Ishikawa (cell line): ENCODE measurements at regions not wholly inside any gene's neighbourhood (a gene's known extent, or its start where the extent isn't known, plus 50 kb on each side); places are given as distances from the start of the nearest gene placed in this dataset.

ENCODE experiments used
- CEBPB ChIP-seq: IDR thresholded peaks from 2 replicates; pipeline ENCODE4 v1.6.1; 2012
- CREB1 ChIP-seq: IDR thresholded peaks from 2 replicates; pipeline ENCODE4 v1.6.1; 2012; ENCODE audit warnings: low read depth
- EGR1 ChIP-seq: IDR thresholded peaks from 2 replicates; pipeline ENCODE4 v1.6.1; 2012
- EP300 ChIP-seq: IDR thresholded peaks from 2 replicates; pipeline ENCODE4 v1.6.1; 2012; ENCODE audit warnings: borderline replicate concordance
- FOXM1 ChIP-seq: IDR thresholded peaks from 2 replicates; pipeline ENCODE4 v1.6.1; 2012; ENCODE audit warnings: low read depth, borderline replicate concordance
- NFIC ChIP-seq: IDR thresholded peaks from 2 replicates; pipeline ENCODE4 v1.6.1; 2012
- RAD21 ChIP-seq: IDR thresholded peaks from 2 replicates; pipeline ENCODE4 v1.6.1; 2012; ENCODE audit warnings: low read depth
- TAF1 ChIP-seq: IDR thresholded peaks from 2 replicates; pipeline ENCODE4 v1.6.1; 2012; ENCODE audit warnings: low read depth, mild to moderate bottlenecking
- TCF12 ChIP-seq: IDR thresholded peaks from 2 replicates; pipeline ENCODE4 v1.6.1; 2012; ENCODE audit warnings: low read depth
- TEAD4 ChIP-seq: IDR thresholded peaks from 2 replicates; pipeline ENCODE4 v1.6.1; 2012
- USF1 ChIP-seq: IDR thresholded peaks from 2 replicates; pipeline ENCODE4 v1.6.1; 2012
- YY1 ChIP-seq: IDR thresholded peaks from 2 replicates; pipeline ENCODE4 v1.6.1; 2012; ENCODE audit warnings: low read depth
- ZBTB7A ChIP-seq: IDR thresholded peaks from 2 replicates; pipeline ENCODE4 v1.6.1; 2012; ENCODE audit warnings: low read depth
- TF ChIP-seq, protein P1 (sequence below): IDR thresholded peaks from 2 replicates; pipeline ENCODE4 v1.6.1; 2012; ENCODE audit warnings: low read depth, mild to moderate bottlenecking
- TF ChIP-seq, protein P2 (sequence below): IDR thresholded peaks from 2 replicates; pipeline ENCODE4 v1.6.1; 2012

DNA sequence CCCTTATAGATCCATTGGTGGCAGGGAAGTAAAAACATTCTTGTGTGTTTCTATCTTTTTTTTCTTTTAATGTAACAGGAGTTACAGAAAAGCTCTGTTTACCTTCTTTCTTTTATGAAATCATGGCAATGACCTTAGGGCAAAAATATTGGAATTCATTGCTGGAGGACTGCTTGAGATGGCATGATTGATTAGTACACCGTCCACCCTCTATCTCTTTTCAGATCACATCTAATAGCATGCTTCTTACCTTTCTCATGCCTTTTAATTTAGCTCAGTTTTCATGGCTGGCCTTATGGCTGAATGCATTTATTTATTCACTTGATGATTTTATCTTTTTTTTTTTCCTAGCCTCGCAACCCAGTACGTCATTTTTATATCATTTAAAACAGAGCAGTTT, 177.6 kb upstream of the CDH20 start:
- no peak for TF ChIP-seq EP300

GRCh38 chr18:61157451-61157850, 175.8 kb upstream of the CDH20 start:
- TF ChIP-seq, protein P1, sequence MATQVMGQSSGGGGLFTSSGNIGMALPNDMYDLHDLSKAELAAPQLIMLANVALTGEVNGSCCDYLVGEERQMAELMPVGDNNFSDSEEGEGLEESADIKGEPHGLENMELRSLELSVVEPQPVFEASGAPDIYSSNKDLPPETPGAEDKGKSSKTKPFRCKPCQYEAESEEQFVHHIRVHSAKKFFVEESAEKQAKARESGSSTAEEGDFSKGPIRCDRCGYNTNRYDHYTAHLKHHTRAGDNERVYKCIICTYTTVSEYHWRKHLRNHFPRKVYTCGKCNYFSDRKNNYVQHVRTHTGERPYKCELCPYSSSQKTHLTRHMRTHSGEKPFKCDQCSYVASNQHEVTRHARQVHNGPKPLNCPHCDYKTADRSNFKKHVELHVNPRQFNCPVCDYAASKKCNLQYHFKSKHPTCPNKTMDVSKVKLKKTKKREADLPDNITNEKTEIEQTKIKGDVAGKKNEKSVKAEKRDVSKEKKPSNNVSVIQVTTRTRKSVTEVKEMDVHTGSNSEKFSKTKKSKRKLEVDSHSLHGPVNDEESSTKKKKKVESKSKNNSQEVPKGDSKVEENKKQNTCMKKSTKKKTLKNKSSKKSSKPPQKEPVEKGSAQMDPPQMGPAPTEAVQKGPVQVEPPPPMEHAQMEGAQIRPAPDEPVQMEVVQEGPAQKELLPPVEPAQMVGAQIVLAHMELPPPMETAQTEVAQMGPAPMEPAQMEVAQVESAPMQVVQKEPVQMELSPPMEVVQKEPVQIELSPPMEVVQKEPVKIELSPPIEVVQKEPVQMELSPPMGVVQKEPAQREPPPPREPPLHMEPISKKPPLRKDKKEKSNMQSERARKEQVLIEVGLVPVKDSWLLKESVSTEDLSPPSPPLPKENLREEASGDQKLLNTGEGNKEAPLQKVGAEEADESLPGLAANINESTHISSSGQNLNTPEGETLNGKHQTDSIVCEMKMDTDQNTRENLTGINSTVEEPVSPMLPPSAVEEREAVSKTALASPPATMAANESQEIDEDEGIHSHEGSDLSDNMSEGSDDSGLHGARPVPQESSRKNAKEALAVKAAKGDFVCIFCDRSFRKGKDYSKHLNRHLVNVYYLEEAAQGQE: no peak
- TF ChIP-seq FOXM1: no peak
- no peak for TF ChIP-seq CREB1
- no peak for TF ChIP-seq TAF1
- no peak for TF ChIP-seq USF1
- TF ChIP-seq, protein P2, sequence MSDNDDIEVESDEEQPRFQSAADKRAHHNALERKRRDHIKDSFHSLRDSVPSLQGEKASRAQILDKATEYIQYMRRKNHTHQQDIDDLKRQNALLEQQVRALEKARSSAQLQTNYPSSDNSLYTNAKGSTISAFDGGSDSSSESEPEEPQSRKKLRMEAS: no peak
- no peak for TF ChIP-seq ZBTB7A
- TF ChIP-seq NFIC: no peak
- TF ChIP-seq TCF12: no peak

- no peak for TF ChIP-seq EP300
Observed at GRCh38 chr18:61159246-61159645, 174.0 kb upstream of the CDH20 start.

DNA sequence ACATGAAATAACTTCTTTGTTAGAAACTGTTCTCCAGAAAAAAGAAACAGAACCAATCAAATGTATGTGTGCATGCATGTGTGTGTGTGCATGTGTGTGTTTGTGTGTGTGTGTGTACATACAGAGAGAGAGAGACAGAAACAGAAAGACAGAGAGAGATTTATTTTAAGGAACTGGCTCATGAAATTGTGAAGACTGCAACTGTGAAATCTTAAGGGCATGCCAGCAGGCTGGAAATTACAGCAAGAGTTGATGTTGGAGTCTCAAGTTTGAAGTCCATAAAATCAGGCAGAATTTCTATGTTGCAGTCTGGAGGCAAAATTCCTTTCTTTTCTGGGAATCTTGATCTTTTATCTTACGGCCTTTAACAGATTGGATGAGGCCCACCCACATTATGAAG, 168.9 kb upstream of the CDH20 start:
- TF ChIP-seq NFIC (no peak), TAF1 (no peak), TEAD4 (no peak), RAD21 (no peak)

DNA sequence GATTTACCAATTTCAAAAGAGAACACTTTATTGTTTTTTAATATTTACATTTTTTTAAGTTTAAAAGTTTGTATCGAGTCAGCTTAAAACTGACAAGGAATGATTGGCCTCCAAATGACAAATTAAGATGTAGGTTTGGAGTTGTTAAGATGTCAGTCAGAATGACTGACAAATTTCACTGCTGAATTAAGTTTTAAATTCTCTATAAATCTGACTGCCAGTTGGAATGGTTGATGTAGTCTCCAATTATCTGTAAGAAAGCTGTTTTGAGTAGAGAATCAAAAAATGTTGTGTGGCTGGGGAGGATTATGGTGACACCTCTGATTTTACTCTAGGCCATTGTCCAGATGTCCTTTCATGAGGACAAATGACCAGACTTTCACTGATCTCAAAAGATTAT, 165.3 kb upstream of the CDH20 start:
- TF ChIP-seq YY1: no peak
- TF ChIP-seq, protein P2: no peak
- no peak for TF ChIP-seq TAF1
- no peak for TF ChIP-seq TEAD4
- TF ChIP-seq, protein P1: no peak
- TF ChIP-seq ZBTB7A: no peak
- TF ChIP-seq EGR1: no peak
- TF ChIP-seq FOXM1: no peak
- no peak for TF ChIP-seq USF1

DNA sequence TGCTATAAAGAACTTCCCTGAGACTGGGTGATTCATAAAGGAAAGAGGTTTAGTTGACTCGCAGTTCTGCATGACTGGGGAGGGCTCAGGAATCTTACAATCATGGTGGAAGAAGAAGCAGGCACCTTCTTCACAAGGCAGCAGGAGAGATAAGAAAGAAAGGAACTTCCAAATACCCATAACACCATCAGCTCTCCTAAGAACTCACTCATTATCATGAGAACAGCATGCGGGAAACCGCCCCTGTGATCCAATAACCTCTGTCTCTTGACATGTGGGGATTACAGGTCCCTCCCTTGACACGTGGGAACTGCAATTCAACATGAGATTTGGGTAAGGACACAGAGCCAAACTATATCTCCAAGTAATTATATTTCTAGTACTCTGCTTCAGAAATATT, 163.8 kb upstream of the CDH20 start:
- TF ChIP-seq FOXM1: no peak

- TF ChIP-seq TAF1: no peak
- TF ChIP-seq CEBPB: no peak
- no peak for TF ChIP-seq EGR1
- TF ChIP-seq, protein P2: no peak
- TF ChIP-seq EP300: no peak
- TF ChIP-seq CREB1: no peak
- TF ChIP-seq FOXM1: no peak
- no peak for TF ChIP-seq NFIC
- TF ChIP-seq RAD21: no peak
- no peak for TF ChIP-seq TCF12
- no peak for TF ChIP-seq USF1
Observed at GRCh38 chr18:61172624-61173023, 160.6 kb upstream of the CDH20 start.
